Fibroblast of lung (primary cell): ENCODE measurements at regions not wholly inside any gene's neighbourhood (a gene's known extent, or its start where the extent isn't known, plus 50 kb on each side); places are given as distances from the start of the nearest gene placed in this dataset.

Experiments used
- DNase-seq, 2 donors: peaks; one replicate each; pipeline versions ENCODE4 v3.0.0 to v3.0.0-alpha.2; 2010; ENCODE audit warnings: low read depth in 2 of 2
- H2AFZ ChIP-seq: 2 replicates; pipeline ENCODE4 v1.5.1; 2012; ENCODE audit warnings: low read length, control low read depth, inconsistent platforms
- H3K27ac ChIP-seq: 2 replicates; pipeline ENCODE4 v1.5.1; 2011; ENCODE audit warnings: low read length, control low read depth; ENCODE audit not compliant: insufficient read depth
- H3K27me3 ChIP-seq: 2 replicates; pipeline ENCODE4 v1.5.1; 2011; ENCODE audit warnings: mild to moderate bottlenecking, low read length; ENCODE audit not compliant: control insufficient read depth, insufficient read depth
- H3K36me3 ChIP-seq: 2 replicates; pipeline ENCODE4 v1.5.1; 2011; ENCODE audit warnings: low read length; ENCODE audit not compliant: control insufficient read depth, insufficient read depth
- H3K4me1 ChIP-seq: 2 replicates; pipeline ENCODE4 v1.5.1; 2011; ENCODE audit warnings: low read length; ENCODE audit not compliant: control insufficient read depth, insufficient read depth; ENCODE audit errors: extremely low read depth
- H3K4me2 ChIP-seq: 2 replicates; pipeline ENCODE4 v1.5.1; 2011; ENCODE audit warnings: low read length, control low read depth; ENCODE audit not compliant: insufficient read depth; ENCODE audit errors: extremely low read depth
- H3K4me3 ChIP-seq, 4 experiments: fragments of 200-600 bp in 1 of 4; sonication (generic) in 1 of 4; replicated peaks in 1 of 4; 2 replicates each; pipeline ENCODE4 v1.5.1; 2011 to 2016; ENCODE audit warnings: low read length in 4 of 4, low read depth in 3 of 4, mild to moderate bottlenecking in 3 of 4, control low read depth in 2 of 4, inconsistent platforms in 1 of 4, mixed read lengths in 1 of 4; ENCODE audit not compliant: insufficient read depth in 1 of 4; ENCODE audit errors: control extremely low read depth in 1 of 4
- H3K79me2 ChIP-seq: 2 replicates; pipeline ENCODE4 v1.5.1; 2012; ENCODE audit warnings: mild to moderate bottlenecking, low read length, inconsistent platforms; ENCODE audit not compliant: control insufficient read depth, insufficient read depth
- H3K9ac ChIP-seq: 2 replicates; pipeline ENCODE4 v1.5.1; 2011; ENCODE audit warnings: mild to moderate bottlenecking, low read length, control low read depth; ENCODE audit not compliant: insufficient read depth
- H3K9me3 ChIP-seq: 2 replicates; pipeline ENCODE4 v1.5.1; 2012; ENCODE audit warnings: low read depth, low read length; ENCODE audit not compliant: control insufficient read depth, insufficient read depth
- H4K20me1 ChIP-seq: 2 replicates; pipeline ENCODE4 v1.5.1; 2011; ENCODE audit warnings: low read length; ENCODE audit not compliant: control insufficient read depth, insufficient read depth; ENCODE audit errors: extremely low read depth
- CTCF ChIP-seq, 2 donors: IDR thresholded peaks in 1 of 2; conservative IDR thresholded peaks in 1 of 2; 1 replicate in 1 of 2; 2 replicates in 1 of 2; pipeline ENCODE4 v1.5.1; 2011 to 2012; ENCODE audit warnings: low read length in 2 of 2, control low read depth in 1 of 2, inconsistent platforms in 1 of 2, low read depth in 1 of 2, mild to moderate bottlenecking in 1 of 2
- EZH2 ChIP-seq: IDR thresholded peaks from 2 replicates; pipeline ENCODE4 v1.5.1; 2012; ENCODE audit warnings: low read length, control low read depth, mild to moderate bottlenecking; ENCODE audit errors: missing control alignments

DNA sequence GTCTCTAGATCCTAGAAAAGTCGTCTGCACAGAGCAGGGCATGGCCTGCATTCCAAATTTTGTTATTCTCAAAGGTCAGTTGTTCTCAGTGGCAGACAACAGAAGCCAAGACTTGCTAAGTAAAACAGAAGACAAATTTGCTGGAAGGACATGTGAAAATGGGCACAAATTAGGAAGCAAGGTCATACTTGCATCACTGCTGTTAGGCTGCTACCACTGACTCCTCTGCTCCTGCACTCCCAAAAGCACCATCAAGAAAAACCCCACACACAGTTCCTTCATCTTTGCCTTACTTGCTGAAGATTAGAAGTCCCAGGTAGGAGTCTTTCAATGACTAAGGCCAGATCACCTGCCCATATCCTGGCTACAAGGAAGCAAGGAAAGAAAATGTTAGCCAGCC is 69.9 kb upstream of the ATP2C1 start:
- no peaks in the 10 kb centered on the region for H3K79me2 ChIP-seq
- no peak overlapping the region for H3K4me2 ChIP-seq
- H3K9me3 ChIP-seq, result no peaks in the 10 kb centered on the region
- H3K4me1 ChIP-seq, result no peaks in the 10 kb centered on the region
- TF ChIP-seq EZH2 (no peak), CTCF (conservative IDR thresholded peaks at IDR 0.05 in 1 of 2, IDR thresholded peaks at IDR 0.05 in 1 of 2; ENCODE audit: low read depth in 1 of 2, low read length in 2 of 2) (no peak)
- no peak overlapping the region for H3K9ac ChIP-seq
- no peak for DNase-seq
- no peak overlapping the region for H3K4me3 ChIP-seq
- H3K27ac ChIP-seq, result no peak overlapping the region
- no peaks in the 10 kb centered on the region for H4K20me1 ChIP-seq
- no peaks in the 10 kb centered on the region for H3K36me3 ChIP-seq
- H3K27me3 ChIP-seq, result no peaks in the 10 kb centered on the region
- H2AFZ ChIP-seq, result no peak overlapping the region

- Histone ChIP-seq H3K4me3 (no peak overlapping the region), H3K9me3 (no peaks in the 10 kb centered on the region), H3K27ac (no peak overlapping the region), H2AFZ (no peak overlapping the region), H3K4me2 (no peak overlapping the region), H3K79me2 (no peaks in the 10 kb centered on the region), H3K36me3 (no peaks in the 10 kb centered on the region), H3K9ac (no peak overlapping the region), H4K20me1 (no peaks in the 10 kb centered on the region), H3K27me3 (no peaks in the 10 kb centered on the region), H3K4me1 (no peaks in the 10 kb centered on the region)
- no peak for TF ChIP-seq EZH2
- no peak for TF ChIP-seq CTCF (conservative IDR thresholded peaks at IDR 0.05 in 1 of 2, IDR thresholded peaks at IDR 0.05 in 1 of 2; ENCODE audit: low read depth in 1 of 2, low read length in 2 of 2)
- no peak for DNase-seq
These were observed 68.1 kb upstream of the ATP2C1 start for GRCh38 chr3:130825762-130826299.

- Histone ChIP-seq H3K9me3 (no peaks in the 10 kb centered on the region), H3K27me3 (no peaks in the 10 kb centered on the region), H3K4me1 (no peaks in the 10 kb centered on the region), H2AFZ (no peak overlapping the region), H3K9ac (no peak overlapping the region), H3K4me3 (no peak overlapping the region), H4K20me1 (no peaks in the 10 kb centered on the region), H3K27ac (no peak overlapping the region), H3K36me3 (no peaks in the 10 kb centered on the region), H3K79me2 (no peaks in the 10 kb centered on the region), H3K4me2 (no peak overlapping the region)
- TF ChIP-seq EZH2 (no peak), CTCF (conservative IDR thresholded peaks at IDR 0.05 in 1 of 2, IDR thresholded peaks at IDR 0.05 in 1 of 2; ENCODE audit: low read depth in 1 of 2, low read length in 2 of 2) (no peak)
- no peak for DNase-seq
These were observed 67.2 kb upstream of the ATP2C1 start for GRCh38 chr3:130826516-130827182.
